PC-3 (cell line): ENCODE measurements at regions not wholly inside any gene's neighbourhood (a gene's known extent, or its start where the extent isn't known, plus 50 kb on each side); places are given as distances from the start of the nearest gene placed in this dataset.
A peak's percentile ranks its signal among the peaks of the same experiment; 100 is the strongest.
"Not testable (repeated sequence)": the region's sequence is repeated elsewhere in the genome, so short reads cannot be mapped to it uniquely, and the experiment has no call there.

ENCODE experiments used
- ATAC-seq: fragments of 200-7000 bp; cut with Tn5 transposase; 2 replicates; pipeline ENCODE4 v1.9.1; 2020; ENCODE audit warnings: mild to moderate bottlenecking, moderate library complexity
- BruUV-seq: library from RNA; stranded (reverse); fragments of 400-500 nt; replicated peaks from 2 replicates; lab custom pipeline; 2021; lab: Mats Ljungman, UMichigan
- CTCF ChIA-PET: fragments of 300-600 bp; sonication (Branson Sonifier 250); formaldehyde crosslinking; loops from one replicate; lab custom pipeline; 2022; ENCODE audit warnings: antibody characterized with exemption; lab: Charles Lee
- POLR2A ChIA-PET: fragments of 300-600 bp; sonication (Branson Sonifier 250); formaldehyde crosslinking; loops from one replicate; lab custom pipeline; 2022; ENCODE audit warnings: antibody characterized with exemption; ENCODE audit not compliant: unreplicated experiment; lab: Charles Lee
- DNase-seq: peaks from one replicate; pipeline ENCODE4 v3.0.0-alpha.2; 2015
- H2AFZ ChIP-seq: fragments of 300-600 bp; sonication (generic); 2 replicates; pipeline ENCODE4 v1.6.0; 2016; ENCODE audit warnings: antibody characterized with exemption, low read length
- H3F3A ChIP-seq: fragments of 300-600 bp; sonication (generic); one replicate; pipeline ENCODE4 v1.6.0; 2017; ENCODE audit warnings: antibody characterized with exemption, low read length, control low read depth, mild to moderate bottlenecking; ENCODE audit not compliant: unreplicated experiment
- H3K27ac ChIP-seq: fragments of 300-600 bp; sonication (generic); 2 replicates; pipeline ENCODE4 v1.5.1; 2016; ENCODE audit warnings: mild to moderate bottlenecking, low read length
- H3K27me3 ChIP-seq: fragments of 300-600 bp; sonication (generic); 2 replicates; pipeline ENCODE4 v1.6.1; 2016; ENCODE audit warnings: low read length, mixed read lengths
- H3K36me3 ChIP-seq: fragments of 300-600 bp; sonication (generic); 2 replicates; pipeline ENCODE4 v1.6.1; 2016; ENCODE audit warnings: low read depth, mixed run types, low read length, mixed read lengths
- H3K4me1 ChIP-seq: fragments of 300-600 bp; sonication (generic); 2 replicates; pipeline ENCODE4 v1.5.1; 2016; ENCODE audit warnings: low read length; ENCODE audit not compliant: insufficient read depth
- H3K4me2 ChIP-seq: fragments of 300-600 bp; sonication (generic); 2 replicates; pipeline ENCODE4 v1.6.0; 2016; ENCODE audit warnings: low read length
- H3K4me3 ChIP-seq: fragments of 300-600 bp; sonication (generic); 2 replicates; pipeline ENCODE4 v1.5.1; 2016; ENCODE audit warnings: mild to moderate bottlenecking, low read length, mixed read lengths
- H3K79me2 ChIP-seq: fragments of 300-600 bp; sonication (generic); 2 replicates; pipeline ENCODE4 v1.6.1; 2017; ENCODE audit warnings: low read length, mixed read lengths
- H3K9ac ChIP-seq: fragments of 300-600 bp; sonication (generic); 2 replicates; pipeline ENCODE4 v1.6.0; 2016; ENCODE audit warnings: mild to moderate bottlenecking, low read length
- H3K9me2 ChIP-seq: fragments of 300-600 bp; sonication (generic); replicated peaks from 2 replicates; pipeline ENCODE4 v1.6.1; 2016; ENCODE audit warnings: mixed run types, low read length, mixed read lengths
- H3K9me3 ChIP-seq: fragments of 300-600 bp; sonication (generic); 2 replicates; pipeline ENCODE4 v1.6.1; 2016; ENCODE audit warnings: low read length, mixed read lengths
- H4K20me1 ChIP-seq: fragments of 300-600 bp; sonication (generic); 2 replicates; pipeline ENCODE4 v1.6.1; 2016; ENCODE audit warnings: low read length, mixed read lengths
- CTCF ChIP-seq: fragments of 300-600 bp; sonication (generic); conservative IDR thresholded peaks from 2 replicates; pipeline ENCODE4 v1.5.1; 2017; ENCODE audit warnings: antibody characterized with exemption, low read depth, mild to moderate bottlenecking, low read length
- EZH2 ChIP-seq: fragments of 300-600 bp; sonication (generic); IDR thresholded peaks from one replicate; pipeline ENCODE4 v1.6.1; 2017; ENCODE audit warnings: antibody characterized with exemption, mild to moderate bottlenecking, low read length; ENCODE audit not compliant: unreplicated experiment
- EZH2phosphoT487 ChIP-seq: fragments of 300-600 bp; sonication (generic); IDR thresholded peaks from 2 replicates; pipeline ENCODE4 v1.6.1; 2018; ENCODE audit warnings: mild to moderate bottlenecking, antibody characterized with exemption, low read length, borderline replicate concordance
- intact Hi-C: fragments of 100-400 bp; cut with micrococcal nuclease; formaldehyde crosslinking; loops from 2 replicates; pipeline ENCODE4 v1.9.0; 2023

GRCh38 chr15:47903368-47903767, 186.1 kb downstream of the SEMA6D start:
- TF ChIP-seq CTCF (no peak), EZH2 (no peak), EZH2phosphoT487 (no peak)
- no peaks in the 10 kb centered on the region; the same call in 1 of the 2 replicates for H3K4me1 ChIP-seq
- no peaks in the 10 kb centered on the region for H3K9me3 ChIP-seq
- no peaks in the 10 kb centered on the region for H4K20me1 ChIP-seq
- H3K27ac ChIP-seq, result no peak overlapping the region
- H3K9ac ChIP-seq, result no peak overlapping the region
- no peaks in the 10 kb centered on the region for H3K79me2 ChIP-seq
- POLR2A ChIA-PET, result no interaction called here
- no peak overlapping the region for H2AFZ ChIP-seq
- intact Hi-C loops, result loop anchor here (10.0 kb wide), 1 partner anchor 129 kb away; no protein-coding TSS in a partner anchor
- no peaks in the 10 kb centered on the region for H3K9me2 ChIP-seq
- no peak overlapping the region for H3K4me3 ChIP-seq
- BruUV-seq, result no TSS peak
- DNase-seq (no peak), ATAC-seq (no peak)
- CTCF ChIA-PET, result no interaction called here
- no peaks in the 10 kb centered on the region for H3K36me3 ChIP-seq
- no peak overlapping the region for H3K4me2 ChIP-seq
- no peaks in the 10 kb centered on the region for H3F3A ChIP-seq
- H3K27me3 ChIP-seq, result no peaks in the 10 kb centered on the region

- H3K9ac ChIP-seq, result no peak overlapping the region
- no peaks in the 10 kb centered on the region for H3K79me2 ChIP-seq
- H3K27me3 ChIP-seq, result no peaks in the 10 kb centered on the region
- POLR2A ChIA-PET, result no interaction called here
- no peak overlapping the region for H2AFZ ChIP-seq
- CTCF ChIA-PET, result no interaction called here
- no peaks in the 10 kb centered on the region for H3K9me3 ChIP-seq
- TF ChIP-seq CTCF (no peak), EZH2 (no peak), EZH2phosphoT487 (no peak)
- no peak overlapping the region for H3K4me3 ChIP-seq
- H3K36me3 ChIP-seq, result no peaks in the 10 kb centered on the region
- H3K4me1 ChIP-seq, result no peaks in the 10 kb centered on the region; the same call in 1 of the 2 replicates
- no peaks in the 10 kb centered on the region for H3F3A ChIP-seq
- BruUV-seq, result no TSS peak
- no peak overlapping the region for H3K27ac ChIP-seq
- DNase-seq, result no peak
- no peaks in the 10 kb centered on the region for H3K9me2 ChIP-seq
- H3K4me2 ChIP-seq, result no peak overlapping the region
- H4K20me1 ChIP-seq, result no peaks in the 10 kb centered on the region
- intact Hi-C loops, result loop anchor here (10.0 kb wide), 1 partner anchor 134 kb away; no protein-coding TSS in a partner anchor
- ATAC-seq, result no peak
These were observed 191.2 kb downstream of the SEMA6D start for GRCh38 chr15:47908486-47908885.

- Histone ChIP-seq H4K20me1 (no peaks in the 10 kb centered on the region), H3F3A (no peaks in the 10 kb centered on the region), H3K27me3 (no peaks in the 10 kb centered on the region), H3K9me2 (no peaks in the 10 kb centered on the region), H3K4me1 (no peaks in the 10 kb centered on the region; the same call in 1 of the 2 replicates), H3K79me2 (no peaks in the 10 kb centered on the region), H3K9me3 (no peaks in the 10 kb centered on the region), H3K27ac (no peak overlapping the region), H3K9ac (no peak overlapping the region), H3K4me3 (no peak overlapping the region), H3K4me2 (no peak overlapping the region), H3K36me3 (no peaks in the 10 kb centered on the region), H2AFZ (no peak overlapping the region)
- intact Hi-C loops, result loop anchor here (10.0 kb wide), 1 partner anchor 134 kb away; no protein-coding TSS in a partner anchor
- peak; percentile 10 for DNase-seq
- CTCF ChIA-PET, result no interaction called here
- no TSS peak for BruUV-seq
- POLR2A ChIA-PET, result no interaction called here
- peak; percentile 45; the same call in 1 of the 2 replicates for ATAC-seq
- TF ChIP-seq EZH2phosphoT487 (no peak), EZH2 (no peak), CTCF (no peak)
These were observed 191.8 kb downstream of the SEMA6D start for GRCh38 chr15:47908950-47909670.

DNA sequence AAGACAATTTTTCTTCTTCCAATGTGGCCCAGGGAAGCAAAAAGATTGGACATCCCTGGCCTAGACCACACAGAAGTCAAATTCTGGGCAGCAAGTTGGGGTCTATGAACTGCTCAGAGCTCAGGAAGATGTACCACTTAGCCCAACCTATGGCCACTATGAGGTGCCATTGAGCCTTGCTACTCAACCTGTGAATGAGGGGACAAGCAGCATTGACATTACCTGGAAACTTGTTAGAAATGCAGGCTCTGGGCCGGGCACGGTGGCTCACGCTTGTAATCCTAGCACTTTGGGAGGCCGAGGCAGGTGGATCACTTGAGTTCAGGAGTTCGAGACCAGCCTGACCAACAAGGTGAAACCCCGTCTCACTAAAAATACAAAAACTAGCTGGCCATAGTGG, 195.6 kb downstream of the SEMA6D start:
- BruUV-seq, CTCF ChIA-PET, ATAC-seq: not testable (repeated sequence)

More for the DNA sequence above, 195.6 kb downstream of the SEMA6D start:
- H3K36me3 ChIP-seq, H4K20me1 ChIP-seq, H3K4me3 ChIP-seq, POLR2A ChIA-PET, H3K79me2 ChIP-seq, H3K9me3 ChIP-seq, DNase-seq, H3K27me3 ChIP-seq, H3K27ac ChIP-seq, H2AFZ ChIP-seq, H3K4me2 ChIP-seq, H3K9me2 ChIP-seq, H3K4me1 ChIP-seq, H3K9ac ChIP-seq, H3F3A ChIP-seq: not testable (repeated sequence)
- intact Hi-C loops, result loop anchor here (5.0 kb wide), 1 partner anchor 196 kb away; the partner anchor contains the start of gene SEMA6D
